Left forelimb (tissue), 1 donor: ENCODE measurements at regions not wholly inside any gene's neighbourhood (a gene's known extent, or its start where the extent isn't known, plus 50 kb on each side); places are given as distances from the start of the nearest gene placed in this dataset.

Experiments
- DNase-seq: peaks from one replicate; pipeline ENCODE4 v3.0.0-alpha.2; 2018; ENCODE audit warnings: low spot score

- DNase-seq = no peak
Measured at GRCh38 chr12:41981758-41982157, 162.9 kb downstream of the GXYLT1 start.

- no peak for DNase-seq
Measured at GRCh38 chr12:41981013-41981412, 163.7 kb downstream of the GXYLT1 start.

- DNase-seq = no peak
Measured at GRCh38 chr12:41980390-41980789, 164.3 kb downstream of the GXYLT1 start.

GRCh38 chr12:41979574-41979973 lies 165.1 kb downstream of the GXYLT1 start:
- no peak for DNase-seq

GRCh38 chr12:41972598-41972997 lies 172.1 kb downstream of the GXYLT1 start:
- DNase-seq = no peak

GRCh38 chr12:41972196-41972595 lies 172.5 kb downstream of the GXYLT1 start:
- DNase-seq = no peak

- no peak for DNase-seq
Measured at GRCh38 chr12:41970744-41971143, 173.9 kb downstream of the GXYLT1 start.

DNA sequence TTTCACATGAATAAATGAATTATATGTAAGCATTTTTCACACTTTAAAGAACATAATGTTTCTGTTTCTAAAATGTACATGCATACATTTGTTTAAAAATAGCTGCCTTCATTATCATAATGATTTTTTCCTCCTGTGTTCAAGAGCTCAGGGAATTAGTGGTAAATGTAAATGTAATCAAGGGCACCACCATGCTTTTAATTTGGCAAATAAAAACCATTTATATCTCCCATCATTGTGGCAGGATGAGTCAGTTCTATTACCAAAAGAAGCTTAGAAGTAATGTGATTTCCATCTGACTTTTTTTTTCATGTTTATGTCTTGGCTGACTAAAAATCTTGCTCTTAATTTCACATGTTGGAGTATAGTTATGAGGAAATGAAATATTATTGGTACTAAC lies 176.1 kb downstream of the GXYLT1 start:
- DNase-seq = no peak

- no peak for DNase-seq
Measured at GRCh38 chr12:41967668-41968500, 176.8 kb downstream of the GXYLT1 start.

- DNase-seq = no peak
Measured at GRCh38 chr12:41966916-41967315, 177.8 kb downstream of the GXYLT1 start.

GRCh38 chr12:41966001-41966400 lies 178.7 kb downstream of the GXYLT1 start:
- no peak for DNase-seq

DNA sequence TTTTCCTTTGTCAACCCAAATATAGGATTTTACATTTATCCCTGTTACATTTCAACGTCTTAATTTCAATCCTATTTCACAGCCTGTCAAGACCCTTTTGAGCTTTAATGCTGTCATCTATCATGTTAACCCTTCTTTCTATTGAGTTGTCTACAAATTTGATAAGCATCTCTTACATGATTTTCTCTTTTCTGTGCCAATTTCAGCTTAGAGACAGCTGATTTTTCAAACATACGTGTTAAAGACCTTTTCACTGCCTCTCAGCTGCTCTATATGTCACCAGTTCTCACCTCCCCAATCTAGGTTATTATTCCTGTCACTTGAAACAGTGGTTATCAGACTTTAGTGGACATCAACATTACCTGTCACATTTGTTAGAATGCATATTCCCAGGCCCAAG lies 181.3 kb downstream of the GXYLT1 start:
- DNase-seq = no peak

GRCh38 chr12:41962171-41962572 lies 182.5 kb downstream of the GXYLT1 start:
- no peak for DNase-seq

DNA sequence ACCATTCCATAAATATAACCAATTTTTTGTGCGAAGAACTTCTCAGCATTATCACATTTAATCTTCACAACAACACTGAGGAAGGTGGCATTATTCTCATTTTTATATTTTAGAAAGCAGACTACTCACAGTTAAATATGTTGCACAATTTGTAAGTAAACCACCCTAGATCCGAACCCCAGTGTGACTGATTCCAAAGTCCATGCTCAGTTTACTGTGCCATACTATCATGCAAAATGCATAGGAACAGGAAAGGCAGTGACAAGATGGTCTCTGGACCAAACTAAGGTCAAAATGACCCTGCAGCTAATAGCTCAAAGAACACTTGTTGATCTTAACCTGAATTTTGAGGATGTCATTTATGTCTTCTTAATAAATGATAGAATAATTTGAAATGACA lies 185.4 kb downstream of the GXYLT1 start:
- no peak for DNase-seq

DNA sequence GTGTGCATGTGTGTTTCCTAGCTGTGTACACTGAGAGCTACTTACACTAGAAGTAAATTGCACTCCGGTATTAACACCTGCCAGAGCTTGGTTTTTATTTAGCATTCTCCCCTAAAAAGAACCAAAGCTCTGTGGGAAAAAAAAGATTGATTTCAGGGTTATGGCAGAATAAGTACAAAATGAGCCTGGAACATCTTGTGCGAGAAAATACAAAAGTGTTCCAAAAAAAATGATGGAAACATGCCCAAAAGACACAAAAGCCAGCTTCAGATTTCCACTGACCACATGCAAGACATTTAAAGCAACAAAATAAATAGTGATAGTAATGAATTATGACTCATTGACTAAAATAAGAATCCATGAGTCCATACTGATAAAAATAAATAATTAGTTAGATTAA lies 188.3 kb downstream of the GXYLT1 start:
- DNase-seq = no peak

DNA sequence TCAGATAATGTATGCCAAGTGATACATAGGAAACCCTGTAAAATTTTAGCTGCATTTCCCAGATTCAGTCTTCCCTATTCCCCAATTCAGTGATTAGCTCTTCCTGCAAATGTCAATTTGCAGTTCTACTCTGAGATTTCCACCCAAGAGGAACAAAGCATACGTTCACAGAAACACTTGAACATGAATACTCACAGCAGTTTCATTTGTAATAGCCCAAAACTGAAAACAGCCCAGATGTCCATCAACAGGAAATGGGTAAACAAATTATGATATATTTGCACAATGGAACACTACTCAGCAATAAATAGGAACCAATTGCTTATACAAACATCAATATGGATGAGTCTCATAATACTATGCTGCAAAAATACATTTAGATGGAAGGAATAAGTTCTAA lies 194.2 kb downstream of the GXYLT1 start:
- no peak for DNase-seq

DNA sequence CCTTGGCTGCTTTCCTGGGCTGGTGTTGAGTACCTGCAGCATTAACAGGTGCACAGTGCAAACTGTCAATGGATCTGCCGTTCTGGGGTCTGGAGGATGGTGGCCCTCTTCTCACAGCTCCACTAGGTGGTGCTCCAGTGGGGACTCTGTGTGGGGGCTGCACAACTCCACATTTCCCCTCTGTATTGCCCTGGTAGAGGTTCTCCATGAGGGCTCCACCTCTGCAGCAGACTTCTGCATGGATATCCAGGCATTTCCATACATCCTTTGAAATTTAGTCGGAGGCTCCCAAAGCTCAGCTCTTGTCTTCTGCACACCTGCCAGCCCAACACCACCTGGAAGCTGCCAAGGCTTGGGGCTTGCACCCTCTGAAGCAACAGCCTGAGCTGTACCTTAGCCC lies 198.6 kb downstream of the GXYLT1 start:
- no peak for DNase-seq

DNA sequence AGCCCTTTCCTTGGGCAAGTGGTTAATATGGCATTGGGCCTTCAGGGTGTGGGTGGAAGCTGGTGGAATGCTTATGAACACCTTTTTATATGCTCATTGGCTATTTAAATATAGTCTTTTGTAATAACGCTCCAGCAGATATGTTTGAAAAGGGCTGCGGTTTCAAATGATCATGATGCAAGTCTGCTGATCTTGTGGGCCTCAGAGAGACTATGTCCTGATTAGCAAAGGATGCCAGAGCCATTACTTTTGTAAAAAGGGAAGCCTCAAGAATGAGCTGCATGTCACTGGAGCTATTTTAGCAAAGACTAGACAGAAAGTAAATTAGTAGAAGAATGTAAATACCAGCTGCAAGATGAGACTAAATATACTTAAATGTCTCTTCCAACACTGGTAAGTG lies 200.5 kb downstream of the GXYLT1 start:
- no peak for DNase-seq

DNA sequence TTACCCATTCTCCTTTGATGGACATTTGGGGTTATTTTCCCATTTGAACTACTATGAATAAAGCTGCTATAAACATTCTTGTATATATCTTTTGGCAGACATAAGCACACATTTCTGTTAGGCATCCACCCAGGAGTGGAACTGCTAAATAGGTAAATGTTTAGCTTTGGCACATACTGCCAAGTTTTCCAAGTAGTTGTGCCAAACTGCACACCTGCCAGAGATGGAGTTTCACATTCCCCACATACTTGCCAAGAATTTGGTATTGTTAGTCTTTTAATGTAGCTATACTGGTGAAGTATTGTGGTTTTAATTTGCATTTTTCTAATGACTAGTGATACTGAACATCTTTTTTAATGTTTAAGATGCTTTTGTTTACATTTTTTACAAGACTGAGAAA lies 201.0 kb downstream of the GXYLT1 start:
- no peak for DNase-seq

DNA sequence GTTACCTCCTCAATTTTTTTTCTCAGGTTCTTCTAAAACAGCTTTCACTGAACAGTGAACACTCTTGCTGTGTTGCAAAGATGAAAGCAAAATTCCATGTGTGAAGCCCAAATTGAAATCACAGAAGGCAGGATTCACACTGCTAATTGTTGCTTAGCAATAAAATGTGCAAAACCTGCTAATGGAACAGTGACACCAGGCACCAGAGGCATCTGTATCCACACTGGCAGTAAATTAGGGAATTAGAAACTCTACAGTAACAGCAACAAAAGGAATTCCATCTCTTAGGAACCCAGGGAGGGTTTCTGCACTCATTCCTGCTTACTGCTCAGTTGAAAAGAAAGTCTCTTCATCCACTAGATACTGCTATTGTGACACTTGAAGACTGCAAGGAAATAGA lies 202.3 kb downstream of the GXYLT1 start:
- DNase-seq = no peak

GRCh38 chr12:41941079-41941478 lies 203.6 kb downstream of the GXYLT1 start:
- no peak for DNase-seq

DNA sequence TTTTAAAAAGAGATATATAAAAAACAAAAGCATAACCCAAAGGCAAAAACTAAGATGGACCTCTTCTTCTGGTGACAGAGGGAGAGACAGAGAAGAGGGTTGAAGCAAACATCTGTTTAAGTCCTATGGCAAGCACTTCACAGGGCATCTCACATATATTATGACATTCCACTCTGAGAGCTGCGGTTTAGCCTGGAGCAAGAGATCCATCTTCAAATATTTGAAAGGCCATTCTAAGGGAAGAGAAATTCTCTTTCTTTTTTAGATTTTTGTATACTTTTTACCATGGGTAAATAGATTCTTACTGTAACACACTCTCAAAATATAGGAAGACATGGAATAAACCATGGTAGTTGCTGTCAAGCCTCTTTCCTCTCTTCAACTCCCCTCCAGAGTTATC lies 204.1 kb downstream of the GXYLT1 start:
- DNase-seq = no peak

DNA sequence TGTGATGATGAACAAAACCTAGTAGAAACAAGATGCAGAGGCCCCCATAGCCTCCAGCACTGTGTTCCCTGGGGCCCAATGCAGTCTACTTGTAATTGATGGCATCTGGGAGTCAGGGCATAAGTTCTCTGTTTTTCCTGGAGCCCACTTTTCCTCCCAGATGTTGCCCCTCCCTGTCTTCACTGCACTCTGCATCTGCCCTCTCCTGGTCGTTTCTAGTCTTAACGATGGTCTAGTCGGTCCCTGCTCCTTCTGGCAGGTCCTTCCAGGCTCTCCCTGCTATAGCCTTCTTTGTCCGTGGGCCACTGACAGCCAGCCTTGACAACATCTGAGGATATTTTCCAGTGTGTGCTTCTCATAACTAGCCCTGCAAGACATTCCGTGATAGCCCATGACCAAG lies 208.3 kb downstream of the GXYLT1 start:
- DNase-seq = no peak

DNA sequence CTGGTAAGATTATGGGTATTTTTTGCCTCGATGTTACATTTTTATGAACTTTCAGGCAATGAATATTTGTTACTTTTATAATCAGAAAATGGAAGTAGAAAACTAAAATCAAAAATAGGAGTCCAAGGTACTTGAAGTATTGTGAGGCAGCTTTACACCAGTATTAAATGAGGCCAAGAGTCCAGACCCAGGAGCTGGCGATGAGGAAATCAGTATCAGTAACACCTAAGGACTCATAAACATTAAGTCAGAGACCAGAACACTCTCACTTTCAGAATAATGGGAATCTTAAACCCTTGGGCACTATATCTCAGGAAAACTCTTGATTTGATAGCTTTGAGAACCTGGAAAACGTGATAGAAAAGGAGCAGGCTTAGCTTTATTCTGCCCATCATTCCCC lies 208.8 kb downstream of the GXYLT1 start:
- no peak for DNase-seq
